ENCODE measurements at regions not wholly inside any gene's neighbourhood (a gene's known extent, or its start where the extent isn't known, plus 50 kb on each side); places are given as distances from the start of the nearest gene placed in this dataset.

GRCh38 chr18:41604964-41605363 lies 350.1 kb upstream of the PIK3C3 start:
- TF ChIP-seq EZH2 (IDR thresholded peaks at IDR 0.05; ENCODE audit: borderline replicate concordance, low read length) = no peak
- no peak for TF ChIP-seq CTCF (IDR thresholded peaks at IDR 0.05; ENCODE audit: low read length)
